Large intestine (tissue), 3 donors: ENCODE measurements at regions not wholly inside any gene's neighbourhood (a gene's known extent, or its start where the extent isn't known, plus 50 kb on each side); places are given as distances from the start of the nearest gene placed in this dataset.

Experiments
- DNase-seq, 2 donors: peaks; one replicate each; pipeline versions ENCODE4 v3.0.0 to v3.0.0-alpha.2; 2013
- H3K27ac ChIP-seq: one replicate; pipeline ENCODE4 v1.5.1; 2013; ENCODE audit warnings: low read length
- H3K27me3 ChIP-seq: 2 replicates; pipeline ENCODE4 v1.6.1; 2013; ENCODE audit warnings: low read length; ENCODE audit not compliant: control insufficient read depth, insufficient read depth
- H3K36me3 ChIP-seq: 2 replicates; pipeline ENCODE4 v1.6.1; 2013; ENCODE audit warnings: low read length; ENCODE audit not compliant: control insufficient read depth, insufficient read depth
- H3K4me1 ChIP-seq: one replicate; pipeline ENCODE4 v1.6.1; 2013; ENCODE audit warnings: low read length; ENCODE audit not compliant: control insufficient read depth, insufficient read depth
- H3K4me3 ChIP-seq: one replicate; pipeline ENCODE4 v1.5.1; 2013; ENCODE audit warnings: low read length
- H3K9me3 ChIP-seq: one replicate; pipeline ENCODE4 v1.6.1; 2013; ENCODE audit warnings: mild to moderate bottlenecking, low read depth, low read length, moderate library complexity; ENCODE audit not compliant: control insufficient read depth
- WGBS: methylation state at CpG from one replicate; pipeline ENCODE4 v1.1.5; 2013; ENCODE audit warnings: low lambda C conversion rate; ENCODE audit not compliant: insufficient coverage; 5-methylcytosine and 5-hydroxymethylcytosine counted together

DNA sequence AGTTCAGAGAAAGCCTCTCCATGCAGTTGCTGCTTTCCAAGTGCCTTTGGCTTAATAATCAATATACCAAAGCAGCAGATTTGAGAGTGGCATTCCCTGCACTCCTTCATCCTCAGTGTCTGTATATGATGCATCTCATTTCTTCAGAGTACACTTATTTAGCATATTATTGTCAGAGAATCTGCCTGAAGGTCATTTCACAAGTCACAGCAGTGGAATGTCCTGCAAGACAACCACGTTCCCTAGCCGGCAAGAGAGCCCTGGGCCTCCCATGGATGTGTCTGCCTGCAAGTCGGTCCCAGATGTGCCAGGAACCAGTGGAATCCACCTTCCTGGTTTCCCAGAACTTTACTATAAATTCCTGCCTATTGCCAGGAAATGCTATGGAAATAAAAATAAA is 289.4 kb upstream of the IGFBP3 start:
- Histone ChIP-seq H3K4me3 (no peak overlapping the region), H3K36me3 (no peaks in the 10 kb centered on the region), H3K27me3 (no peaks in the 10 kb centered on the region), H3K4me1 (peaks cover 25% of the 10 kb centered on the region), H3K27ac (no peak overlapping the region), H3K9me3 (no peaks in the 10 kb centered on the region)
- DNase-seq, result no peak
- no CpG with 5 or more reads among the region's 3 CpGs for WGBS

DNA sequence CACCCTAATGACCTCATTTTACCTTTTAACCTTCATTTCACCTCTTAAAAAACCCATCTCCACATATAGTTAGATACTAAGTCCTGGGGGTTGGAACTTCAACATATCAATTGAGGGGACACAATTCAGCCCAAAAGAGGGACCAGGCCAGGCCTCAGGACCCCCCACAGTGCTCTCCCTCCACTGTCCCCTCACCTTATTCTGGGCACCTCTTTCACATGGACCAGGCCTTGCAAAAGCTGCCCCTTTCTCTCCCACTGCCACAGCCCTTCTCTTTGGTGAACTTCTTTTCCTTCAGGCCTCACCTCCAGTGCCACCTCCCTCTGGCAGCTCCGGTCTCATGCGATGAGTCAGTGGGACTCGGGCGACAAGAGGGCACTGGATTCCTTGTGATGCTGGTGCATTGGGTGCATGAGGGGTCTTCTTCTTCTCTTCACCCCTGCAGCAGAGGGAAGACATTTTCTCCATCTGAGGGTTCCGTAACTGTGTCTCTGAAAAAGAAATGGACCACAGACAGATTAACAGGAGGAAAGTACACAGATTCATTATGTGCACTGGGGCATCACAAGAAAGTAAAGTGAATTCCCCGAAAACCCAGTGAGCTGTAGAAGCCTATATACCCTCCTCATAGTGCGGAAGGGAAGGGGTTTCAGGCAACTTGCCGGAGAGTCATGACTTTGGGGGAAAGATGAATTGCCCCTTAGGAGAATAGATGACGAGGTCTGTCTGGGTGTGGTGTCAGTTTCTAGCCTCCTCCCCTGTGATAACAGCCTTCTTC is 288.7 kb upstream of the IGFBP3 start:
- no CpG with 5 or more reads among the region's 9 CpGs for WGBS
- no peaks in the 10 kb centered on the region for H3K27me3 ChIP-seq
- no peak overlapping the region for H3K27ac ChIP-seq
- peaks cover 20% of the 10 kb centered on the region for H3K4me1 ChIP-seq
- no peaks in the 10 kb centered on the region for H3K9me3 ChIP-seq
- no peak overlapping the region for H3K4me3 ChIP-seq
- DNase-seq, result no peak
- no peaks in the 10 kb centered on the region for H3K36me3 ChIP-seq

DNA sequence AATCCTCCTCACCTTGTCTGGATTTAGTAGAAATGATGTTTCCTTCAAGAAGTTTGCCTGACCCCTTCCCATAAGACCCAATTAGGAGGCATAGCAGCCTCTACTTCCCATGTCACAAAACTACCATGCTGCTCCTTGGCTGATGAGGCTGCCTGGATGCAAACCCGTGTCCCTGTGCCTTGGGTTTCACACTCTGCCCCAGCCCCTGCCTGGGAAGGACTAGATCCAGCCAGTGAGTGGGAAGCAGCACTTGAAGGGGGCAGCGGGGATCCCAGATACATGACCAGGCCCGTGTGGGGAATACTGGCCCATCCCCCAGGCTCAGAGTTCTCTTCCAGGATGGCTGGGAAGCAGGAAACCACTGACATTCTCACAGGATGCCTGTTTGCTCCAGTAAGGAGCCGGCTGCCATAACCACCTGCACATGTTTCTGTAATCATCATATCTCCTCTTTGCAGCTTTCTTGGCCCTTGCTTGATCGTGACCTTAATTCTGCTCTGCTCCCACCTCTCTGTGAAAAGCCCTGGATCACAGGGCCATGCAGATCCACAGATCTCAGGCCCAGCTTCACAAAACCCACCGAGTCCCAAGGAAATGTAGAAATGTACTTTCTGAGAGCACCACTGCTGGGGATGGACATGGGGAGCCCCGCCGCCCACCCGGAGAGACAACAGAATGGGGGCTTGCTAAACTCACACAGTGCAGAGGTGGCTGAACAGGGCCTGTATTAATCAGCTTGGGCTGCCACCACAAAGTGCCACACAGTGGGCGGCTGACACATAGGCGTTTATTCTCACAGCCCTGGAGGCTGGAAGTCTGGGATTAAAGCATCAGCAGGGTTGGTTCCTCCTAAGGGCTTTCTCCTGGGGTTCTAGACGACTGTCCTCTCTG is 287.8 kb upstream of the IGFBP3 start:
- H3K27me3 ChIP-seq, result no peaks in the 10 kb centered on the region
- DNase-seq, result no peak

DNA sequence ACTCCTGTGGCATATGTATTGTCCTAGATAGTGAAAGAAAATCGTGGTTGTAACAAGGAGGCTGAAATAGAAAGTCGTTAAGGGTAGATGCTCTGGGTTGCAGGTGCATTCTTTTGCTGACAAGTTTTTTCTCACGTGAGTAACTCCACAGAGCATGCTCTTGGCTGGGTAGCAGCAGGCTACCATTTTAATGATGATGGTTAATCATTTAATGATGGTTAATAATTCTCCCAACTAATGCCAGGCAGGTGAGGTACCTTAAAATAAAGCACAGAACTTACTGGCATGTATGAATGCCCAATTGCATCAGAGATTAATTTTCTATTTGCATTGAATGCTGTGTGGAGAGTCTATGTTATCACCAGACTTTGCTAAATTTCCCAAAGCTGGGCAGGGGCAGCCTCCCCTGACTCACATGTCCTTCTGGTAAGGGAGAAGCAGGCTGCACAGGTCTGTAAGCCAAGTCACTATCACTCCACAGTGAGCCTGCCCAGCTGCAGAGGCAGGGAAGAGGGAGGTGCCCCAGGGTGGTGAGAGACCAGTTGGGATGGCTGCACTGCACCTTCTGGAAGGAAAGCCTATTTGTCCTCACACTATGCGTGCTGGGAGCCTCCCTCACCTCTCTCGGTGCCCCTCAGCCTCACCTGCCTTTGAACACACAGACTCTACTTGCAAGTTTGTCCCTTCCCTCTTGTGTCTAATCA is 287.0 kb upstream of the IGFBP3 start:
- no peaks in the 10 kb centered on the region for H3K27me3 ChIP-seq
- peaks cover 20% of the 10 kb centered on the region for H3K4me1 ChIP-seq
- no peak overlapping the region for H3K27ac ChIP-seq
- H3K4me3 ChIP-seq, result no peak overlapping the region
- no peaks in the 10 kb centered on the region for H3K36me3 ChIP-seq
- WGBS, result 33% methylated on average over 1 of the region's 5 CpGs
- DNase-seq, result peak in 1 of 2 donors; percentile 34
- H3K9me3 ChIP-seq, result no peaks in the 10 kb centered on the region

More for the DNA sequence above, 287.8 kb upstream of the IGFBP3 start:
- H3K4me1 ChIP-seq, result peaks cover 20% of the 10 kb centered on the region
- no peak overlapping the region for H3K27ac ChIP-seq
- no peaks in the 10 kb centered on the region for H3K9me3 ChIP-seq
- no peak overlapping the region for H3K4me3 ChIP-seq
- no peaks in the 10 kb centered on the region for H3K36me3 ChIP-seq
- no CpG with 5 or more reads among the region's 12 CpGs for WGBS

DNA sequence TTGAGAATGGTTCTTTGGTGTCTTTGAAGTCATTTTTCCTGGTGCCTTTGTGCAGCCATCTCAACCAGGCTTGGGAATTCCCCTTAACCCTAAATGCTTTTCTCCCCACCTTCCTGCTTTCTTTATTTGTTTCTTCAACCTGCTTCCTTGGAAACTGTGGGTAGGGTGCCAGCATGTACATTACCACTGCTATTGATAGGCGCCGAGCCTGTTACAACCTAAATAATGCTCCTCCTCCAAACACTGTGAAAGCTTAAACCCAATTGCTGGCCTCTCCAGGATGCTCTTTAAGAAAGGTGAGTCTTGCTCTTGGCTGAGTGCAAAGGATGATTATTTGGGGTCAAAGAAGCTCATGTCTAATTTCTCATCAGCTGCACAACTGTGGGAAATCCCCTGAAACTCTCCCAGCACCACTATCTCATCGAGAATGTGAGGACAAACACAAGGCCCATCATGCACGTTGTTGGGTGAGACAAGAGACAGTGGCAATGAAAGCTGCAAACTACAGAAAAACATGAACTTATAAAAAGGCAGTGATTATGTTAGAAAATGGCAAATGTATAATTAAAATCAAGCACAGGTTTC is 285.5 kb upstream of the IGFBP3 start:
- Histone ChIP-seq H3K27me3 (no peaks in the 10 kb centered on the region), H3K4me3 (no peak overlapping the region), H3K4me1 (peaks cover 20% of the 10 kb centered on the region), H3K9me3 (no peaks in the 10 kb centered on the region), H3K27ac (no peak overlapping the region), H3K36me3 (no peaks in the 10 kb centered on the region)
- DNase-seq, result peak in 1 of 2 donors; percentile 17
- no CpG with 5 or more reads among the region's 4 CpGs for WGBS

DNA sequence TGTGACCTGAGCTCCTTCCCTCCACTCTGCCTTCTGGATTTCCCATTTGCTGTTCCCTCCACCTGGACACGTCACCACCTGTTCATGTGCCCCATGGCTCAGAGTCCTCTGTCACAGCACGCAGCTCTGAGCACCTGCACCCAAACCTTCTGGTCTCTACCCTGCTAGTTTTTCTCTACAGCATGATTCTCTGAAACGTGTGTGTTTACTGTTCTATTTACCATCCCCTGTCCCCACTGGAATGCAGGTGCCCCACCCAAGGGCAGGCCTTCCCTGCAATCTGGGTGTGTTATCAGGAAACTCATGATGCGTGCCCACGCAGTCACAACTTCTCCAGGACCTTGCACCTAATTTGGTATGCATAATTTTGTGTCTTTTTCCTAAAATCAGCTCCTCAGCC is 284.4 kb upstream of the IGFBP3 start:
- Histone ChIP-seq H3K9me3 (no peaks in the 10 kb centered on the region), H3K27me3 (no peaks in the 10 kb centered on the region), H3K4me1 (peaks cover 20% of the 10 kb centered on the region), H3K27ac (peak overlapping the region; percentile 42), H3K4me3 (no peak overlapping the region), H3K36me3 (no peaks in the 10 kb centered on the region)
- peak; percentile 49 to 56 for DNase-seq
- no CpG with 5 or more reads among the region's 5 CpGs for WGBS

DNA sequence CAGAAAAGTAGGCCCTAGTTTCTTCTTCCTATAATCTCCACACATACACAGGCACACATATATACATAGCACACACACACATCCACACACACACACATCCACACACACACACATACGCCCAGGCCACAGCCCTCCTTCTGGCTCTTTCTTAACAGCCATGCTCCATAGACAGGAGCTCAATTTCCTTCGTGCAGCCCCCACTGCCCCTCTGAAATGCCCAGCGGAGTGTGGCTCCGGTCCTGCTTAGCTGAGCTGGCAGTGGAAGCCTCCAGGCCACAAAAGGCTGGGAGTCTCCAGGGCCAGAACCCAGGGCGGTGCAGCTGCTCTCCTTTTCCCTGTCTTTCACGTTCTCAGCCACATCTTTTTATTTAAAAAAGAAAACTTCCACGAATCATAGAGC is 282.9 kb upstream of the IGFBP3 start:
- H3K36me3 ChIP-seq, result no peaks in the 10 kb centered on the region
- no peaks in the 10 kb centered on the region for H3K27me3 ChIP-seq
- DNase-seq, result no peak
- H3K27ac ChIP-seq, result peak overlapping the region; percentile 14
- H3K4me3 ChIP-seq, result no peak overlapping the region
- H3K9me3 ChIP-seq, result no peaks in the 10 kb centered on the region
- WGBS, result 83% methylated on average over 1 of the region's 7 CpGs
- peaks cover 20% of the 10 kb centered on the region for H3K4me1 ChIP-seq

DNA sequence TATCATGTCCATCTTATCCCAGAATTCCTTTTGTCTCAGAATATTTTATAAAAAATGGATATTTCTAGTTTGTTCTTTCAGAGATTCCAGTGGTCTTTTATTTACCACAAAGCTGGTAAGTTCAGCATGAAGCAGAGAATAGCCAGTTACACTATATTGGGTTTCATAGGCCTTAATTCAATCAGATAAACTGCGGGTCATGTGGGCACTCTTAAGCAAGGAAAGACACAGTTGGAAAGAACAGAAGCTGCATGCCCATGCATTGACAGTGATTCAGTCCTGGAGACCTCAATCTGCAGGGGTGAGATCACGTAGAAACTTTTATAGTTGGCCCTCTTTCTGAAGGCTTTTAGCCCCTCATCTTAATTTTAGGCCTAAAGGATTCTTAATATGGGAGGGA is 281.3 kb upstream of the IGFBP3 start:
- no peak for DNase-seq
- Histone ChIP-seq H3K9me3 (no peaks in the 10 kb centered on the region), H3K27ac (no peak overlapping the region), H3K4me3 (no peak overlapping the region), H3K36me3 (no peaks in the 10 kb centered on the region), H3K27me3 (no peaks in the 10 kb centered on the region), H3K4me1 (peaks cover 11% of the 10 kb centered on the region)
- no CpG with 5 or more reads among the region's 2 CpGs for WGBS

DNA sequence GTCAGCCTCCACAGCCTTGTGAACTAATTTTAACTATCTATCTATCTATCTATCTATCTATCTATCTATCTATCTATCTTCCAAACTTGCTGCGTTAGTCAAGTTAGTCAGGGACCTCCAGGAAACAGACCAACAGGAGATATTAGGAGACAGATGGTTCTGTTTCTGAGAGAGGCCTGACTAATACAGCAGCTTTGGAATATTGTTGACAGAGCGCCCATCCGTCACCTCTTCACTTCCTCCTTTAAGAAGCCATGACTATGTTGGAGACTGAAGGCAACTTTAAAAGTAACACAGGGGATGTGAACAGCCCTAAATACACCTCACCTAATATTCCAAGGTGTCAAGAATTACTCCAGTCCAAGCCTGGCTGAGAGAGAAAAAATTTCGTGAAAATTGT is 280.9 kb upstream of the IGFBP3 start:
- no peaks in the 10 kb centered on the region for H3K36me3 ChIP-seq
- WGBS, result no CpG with 5 or more reads among the region's 4 CpGs

DNA sequence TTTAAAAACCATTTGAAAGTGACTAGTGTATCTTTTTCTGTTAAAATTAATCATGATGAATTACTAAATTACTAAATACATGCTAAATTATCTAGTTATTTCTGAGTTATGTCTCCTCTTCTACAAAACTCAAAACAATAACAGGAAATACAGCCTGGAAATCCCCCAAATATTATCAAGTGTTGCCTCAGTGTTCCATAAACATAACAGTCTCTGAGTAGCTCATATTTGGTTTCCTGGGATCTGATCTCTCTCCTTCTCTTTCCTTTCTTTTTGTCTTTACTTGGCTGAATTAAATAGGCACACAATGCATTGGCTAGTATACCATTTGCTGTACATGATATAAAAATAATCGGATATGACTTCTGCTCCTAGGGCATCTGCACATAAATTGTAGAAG is 277.6 kb upstream of the IGFBP3 start:
- Histone ChIP-seq H3K4me3 (no peak overlapping the region), H3K27ac (no peak overlapping the region), H3K4me1 (no peaks in the 10 kb centered on the region), H3K36me3 (no peaks in the 10 kb centered on the region), H3K27me3 (no peaks in the 10 kb centered on the region), H3K9me3 (no peaks in the 10 kb centered on the region)
- no CpG with 5 or more reads among the region's 1 CpG for WGBS
- DNase-seq, result no peak

More for the DNA sequence above, 280.9 kb upstream of the IGFBP3 start:
- no peak for DNase-seq
- Histone ChIP-seq H3K4me3 (no peak overlapping the region), H3K9me3 (no peaks in the 10 kb centered on the region), H3K27me3 (no peaks in the 10 kb centered on the region), H3K4me1 (peaks cover 11% of the 10 kb centered on the region), H3K27ac (no peak overlapping the region)
